ENCODE measurements at regions not wholly inside any gene's neighbourhood (a gene's known extent, or its start where the extent isn't known, plus 50 kb on each side); places are given as distances from the start of the nearest gene placed in this dataset.

DNA sequence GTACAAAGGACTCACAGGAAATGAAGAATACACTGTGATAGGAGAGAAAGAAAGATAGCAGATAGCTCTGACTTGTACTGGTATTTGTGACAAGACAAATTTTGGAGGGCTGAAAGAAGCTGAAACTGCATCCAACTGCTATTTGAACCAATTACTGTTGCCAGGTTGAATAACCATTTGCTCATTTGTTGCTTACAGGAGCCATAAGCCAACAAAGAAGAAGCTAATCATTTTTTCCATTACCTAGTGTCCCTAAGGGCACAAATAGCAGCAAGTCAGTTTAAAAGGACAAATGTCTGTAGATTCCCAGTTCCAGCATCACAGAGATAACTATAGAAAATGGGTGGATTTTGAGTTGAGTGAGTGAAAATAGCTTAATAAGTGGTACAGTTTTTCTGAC lies 376.9 kb upstream of the ARPP21 start:
- TF ChIP-seq, protein P1, sequence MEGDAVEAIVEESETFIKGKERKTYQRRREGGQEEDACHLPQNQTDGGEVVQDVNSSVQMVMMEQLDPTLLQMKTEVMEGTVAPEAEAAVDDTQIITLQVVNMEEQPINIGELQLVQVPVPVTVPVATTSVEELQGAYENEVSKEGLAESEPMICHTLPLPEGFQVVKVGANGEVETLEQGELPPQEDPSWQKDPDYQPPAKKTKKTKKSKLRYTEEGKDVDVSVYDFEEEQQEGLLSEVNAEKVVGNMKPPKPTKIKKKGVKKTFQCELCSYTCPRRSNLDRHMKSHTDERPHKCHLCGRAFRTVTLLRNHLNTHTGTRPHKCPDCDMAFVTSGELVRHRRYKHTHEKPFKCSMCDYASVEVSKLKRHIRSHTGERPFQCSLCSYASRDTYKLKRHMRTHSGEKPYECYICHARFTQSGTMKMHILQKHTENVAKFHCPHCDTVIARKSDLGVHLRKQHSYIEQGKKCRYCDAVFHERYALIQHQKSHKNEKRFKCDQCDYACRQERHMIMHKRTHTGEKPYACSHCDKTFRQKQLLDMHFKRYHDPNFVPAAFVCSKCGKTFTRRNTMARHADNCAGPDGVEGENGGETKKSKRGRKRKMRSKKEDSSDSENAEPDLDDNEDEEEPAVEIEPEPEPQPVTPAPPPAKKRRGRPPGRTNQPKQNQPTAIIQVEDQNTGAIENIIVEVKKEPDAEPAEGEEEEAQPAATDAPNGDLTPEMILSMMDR (conservative IDR thresholded peaks at IDR 0.05; ENCODE audit: low read depth in 2 of 2): no peak
- TF ChIP-seq EZH2 (IDR thresholded peaks at IDR 0.05; ENCODE audit: low read depth, unreplicated experiment) (no peak), POLR2AphosphoS5 (IDR thresholded peaks at IDR 0.05; ENCODE audit: low read depth) (no peak), EZH2phosphoT487 (IDR thresholded peaks at IDR 0.05; ENCODE audit: unreplicated experiment) (no peak), NANOG (IDR thresholded peaks at IDR 0.05; ENCODE audit: borderline replicate concordance) (no peak), JUNB (IDR thresholded peaks at IDR 0.05; ENCODE audit: unreplicated experiment) (no peak), STAT1 (IDR thresholded peaks at IDR 0.05; ENCODE audit: unreplicated experiment) (no peak), ZNF331 (CRISPR knock-in tag; IDR thresholded peaks at IDR 0.05; ENCODE audit: low read depth) (no peak), CREB1 (CRISPR knock-in tag; IDR thresholded peaks at IDR 0.05; ENCODE audit: low read depth) (no peak), ZNF114 (CRISPR knock-in tag; IDR thresholded peaks at IDR 0.05) (no peak)
- TF ChIP-seq, protein P2, sequence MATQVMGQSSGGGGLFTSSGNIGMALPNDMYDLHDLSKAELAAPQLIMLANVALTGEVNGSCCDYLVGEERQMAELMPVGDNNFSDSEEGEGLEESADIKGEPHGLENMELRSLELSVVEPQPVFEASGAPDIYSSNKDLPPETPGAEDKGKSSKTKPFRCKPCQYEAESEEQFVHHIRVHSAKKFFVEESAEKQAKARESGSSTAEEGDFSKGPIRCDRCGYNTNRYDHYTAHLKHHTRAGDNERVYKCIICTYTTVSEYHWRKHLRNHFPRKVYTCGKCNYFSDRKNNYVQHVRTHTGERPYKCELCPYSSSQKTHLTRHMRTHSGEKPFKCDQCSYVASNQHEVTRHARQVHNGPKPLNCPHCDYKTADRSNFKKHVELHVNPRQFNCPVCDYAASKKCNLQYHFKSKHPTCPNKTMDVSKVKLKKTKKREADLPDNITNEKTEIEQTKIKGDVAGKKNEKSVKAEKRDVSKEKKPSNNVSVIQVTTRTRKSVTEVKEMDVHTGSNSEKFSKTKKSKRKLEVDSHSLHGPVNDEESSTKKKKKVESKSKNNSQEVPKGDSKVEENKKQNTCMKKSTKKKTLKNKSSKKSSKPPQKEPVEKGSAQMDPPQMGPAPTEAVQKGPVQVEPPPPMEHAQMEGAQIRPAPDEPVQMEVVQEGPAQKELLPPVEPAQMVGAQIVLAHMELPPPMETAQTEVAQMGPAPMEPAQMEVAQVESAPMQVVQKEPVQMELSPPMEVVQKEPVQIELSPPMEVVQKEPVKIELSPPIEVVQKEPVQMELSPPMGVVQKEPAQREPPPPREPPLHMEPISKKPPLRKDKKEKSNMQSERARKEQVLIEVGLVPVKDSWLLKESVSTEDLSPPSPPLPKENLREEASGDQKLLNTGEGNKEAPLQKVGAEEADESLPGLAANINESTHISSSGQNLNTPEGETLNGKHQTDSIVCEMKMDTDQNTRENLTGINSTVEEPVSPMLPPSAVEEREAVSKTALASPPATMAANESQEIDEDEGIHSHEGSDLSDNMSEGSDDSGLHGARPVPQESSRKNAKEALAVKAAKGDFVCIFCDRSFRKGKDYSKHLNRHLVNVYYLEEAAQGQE (IDR thresholded peaks at IDR 0.05; ENCODE audit: unreplicated experiment): no peak
- TF ChIP-seq, protein P3, sequence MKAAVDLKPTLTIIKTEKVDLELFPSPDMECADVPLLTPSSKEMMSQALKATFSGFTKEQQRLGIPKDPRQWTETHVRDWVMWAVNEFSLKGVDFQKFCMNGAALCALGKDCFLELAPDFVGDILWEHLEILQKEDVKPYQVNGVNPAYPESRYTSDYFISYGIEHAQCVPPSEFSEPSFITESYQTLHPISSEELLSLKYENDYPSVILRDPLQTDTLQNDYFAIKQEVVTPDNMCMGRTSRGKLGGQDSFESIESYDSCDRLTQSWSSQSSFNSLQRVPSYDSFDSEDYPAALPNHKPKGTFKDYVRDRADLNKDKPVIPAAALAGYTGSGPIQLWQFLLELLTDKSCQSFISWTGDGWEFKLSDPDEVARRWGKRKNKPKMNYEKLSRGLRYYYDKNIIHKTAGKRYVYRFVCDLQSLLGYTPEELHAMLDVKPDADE (IDR thresholded peaks at IDR 0.05): no peak
- TF ChIP-seq, protein P4, sequence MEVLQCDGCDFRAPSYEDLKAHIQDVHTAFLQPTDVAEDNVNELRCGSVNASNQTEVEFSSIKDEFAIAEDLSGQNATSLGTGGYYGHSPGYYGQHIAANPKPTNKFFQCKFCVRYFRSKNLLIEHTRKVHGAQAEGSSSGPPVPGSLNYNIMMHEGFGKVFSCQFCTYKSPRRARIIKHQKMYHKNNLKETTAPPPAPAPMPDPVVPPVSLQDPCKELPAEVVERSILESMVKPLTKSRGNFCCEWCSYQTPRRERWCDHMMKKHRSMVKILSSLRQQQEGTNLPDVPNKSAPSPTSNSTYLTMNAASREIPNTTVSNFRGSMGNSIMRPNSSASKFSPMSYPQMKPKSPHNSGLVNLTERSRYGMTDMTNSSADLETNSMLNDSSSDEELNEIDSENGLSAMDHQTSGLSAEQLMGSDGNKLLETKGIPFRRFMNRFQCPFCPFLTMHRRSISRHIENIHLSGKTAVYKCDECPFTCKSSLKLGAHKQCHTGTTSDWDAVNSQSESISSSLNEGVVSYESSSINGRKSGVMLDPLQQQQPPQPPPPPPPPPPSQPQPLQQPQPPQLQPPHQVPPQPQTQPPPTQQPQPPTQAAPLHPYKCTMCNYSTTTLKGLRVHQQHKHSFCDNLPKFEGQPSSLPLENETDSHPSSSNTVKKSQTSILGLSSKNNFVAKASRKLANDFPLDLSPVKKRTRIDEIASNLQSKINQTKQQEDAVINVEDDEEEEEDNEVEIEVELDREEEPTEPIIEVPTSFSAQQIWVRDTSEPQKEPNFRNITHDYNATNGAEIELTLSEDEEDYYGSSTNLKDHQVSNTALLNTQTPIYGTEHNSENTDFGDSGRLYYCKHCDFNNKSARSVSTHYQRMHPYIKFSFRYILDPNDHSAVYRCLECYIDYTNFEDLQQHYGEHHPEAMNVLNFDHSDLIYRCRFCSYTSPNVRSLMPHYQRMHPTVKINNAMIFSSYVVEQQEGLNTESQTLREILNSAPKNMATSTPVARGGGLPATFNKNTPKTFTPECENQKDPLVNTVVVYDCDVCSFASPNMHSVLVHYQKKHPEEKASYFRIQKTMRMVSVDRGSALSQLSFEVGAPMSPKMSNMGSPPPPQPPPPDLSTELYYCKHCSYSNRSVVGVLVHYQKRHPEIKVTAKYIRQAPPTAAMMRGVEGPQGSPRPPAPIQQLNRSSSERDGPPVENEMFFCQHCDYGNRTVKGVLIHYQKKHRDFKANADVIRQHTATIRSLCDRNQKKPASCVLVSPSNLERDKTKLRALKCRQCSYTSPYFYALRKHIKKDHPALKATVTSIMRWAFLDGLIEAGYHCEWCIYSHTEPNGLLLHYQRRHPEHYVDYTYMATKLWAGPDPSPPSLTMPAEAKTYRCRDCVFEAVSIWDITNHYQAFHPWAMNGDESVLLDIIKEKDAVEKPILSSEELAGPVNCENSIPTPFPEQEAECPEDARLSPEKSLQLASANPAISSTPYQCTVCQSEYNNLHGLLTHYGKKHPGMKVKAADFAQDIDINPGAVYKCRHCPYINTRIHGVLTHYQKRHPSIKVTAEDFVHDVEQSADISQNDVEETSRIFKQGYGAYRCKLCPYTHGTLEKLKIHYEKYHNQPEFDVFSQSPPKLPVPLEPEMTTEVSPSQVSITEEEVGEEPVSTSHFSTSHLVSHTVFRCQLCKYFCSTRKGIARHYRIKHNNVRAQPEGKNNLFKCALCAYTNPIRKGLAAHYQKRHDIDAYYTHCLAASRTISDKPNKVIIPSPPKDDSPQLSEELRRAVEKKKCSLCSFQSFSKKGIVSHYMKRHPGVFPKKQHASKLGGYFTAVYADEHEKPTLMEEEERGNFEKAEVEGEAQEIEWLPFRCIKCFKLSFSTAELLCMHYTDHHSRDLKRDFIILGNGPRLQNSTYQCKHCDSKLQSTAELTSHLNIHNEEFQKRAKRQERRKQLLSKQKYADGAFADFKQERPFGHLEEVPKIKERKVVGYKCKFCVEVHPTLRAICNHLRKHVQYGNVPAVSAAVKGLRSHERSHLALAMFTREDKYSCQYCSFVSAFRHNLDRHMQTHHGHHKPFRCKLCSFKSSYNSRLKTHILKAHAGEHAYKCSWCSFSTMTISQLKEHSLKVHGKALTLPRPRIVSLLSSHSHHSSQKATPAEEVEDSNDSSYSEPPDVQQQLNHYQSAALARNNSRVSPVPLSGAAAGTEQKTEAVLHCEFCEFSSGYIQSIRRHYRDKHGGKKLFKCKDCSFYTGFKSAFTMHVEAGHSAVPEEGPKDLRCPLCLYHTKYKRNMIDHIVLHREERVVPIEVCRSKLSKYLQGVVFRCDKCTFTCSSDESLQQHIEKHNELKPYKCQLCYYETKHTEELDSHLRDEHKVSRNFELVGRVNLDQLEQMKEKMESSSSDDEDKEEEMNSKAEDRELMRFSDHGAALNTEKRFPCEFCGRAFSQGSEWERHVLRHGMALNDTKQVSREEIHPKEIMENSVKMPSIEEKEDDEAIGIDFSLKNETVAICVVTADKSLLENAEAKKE (CRISPR knock-in tag; IDR thresholded peaks at IDR 0.05): no peak

Measured in GM23338 (cell line).